Endometrium (tissue), 2 donors: ENCODE measurements at regions not wholly inside any gene's neighbourhood (a gene's known extent, or its start where the extent isn't known, plus 50 kb on each side); places are given as distances from the start of the nearest gene placed in this dataset.
"Not testable (repeated sequence)": the region's sequence is repeated elsewhere in the genome, so short reads cannot be mapped to it uniquely, and the experiment has no call there.

Source experiments
- FAIRE-seq: peaks from 2 replicates; lab custom pipeline; 2012; peaks lifted over from hg19 to GRCh38; lab: Jason Lieb, UNC
- donor health status: control.
- donor health status: control.

- FAIRE-seq = peak; percentile 88
These were observed 267.3 kb downstream of the CCER1 start for GRCh38 chr12:90687682-90688081.

GRCh38 chr12:90683871-90684270 lies 271.1 kb downstream of the CCER1 start:
- FAIRE-seq = no peak

GRCh38 chr12:90682398-90682797 lies 272.6 kb downstream of the CCER1 start:
- FAIRE-seq = no peak

GRCh38 chr12:90679674-90680073 lies 275.3 kb downstream of the CCER1 start:
- FAIRE-seq = no peak

- no peak for FAIRE-seq
These were observed 277.4 kb downstream of the CCER1 start for GRCh38 chr12:90677552-90677951.

GRCh38 chr12:90677055-90677454 lies 277.9 kb downstream of the CCER1 start:
- FAIRE-seq = no peak

- FAIRE-seq = no peak
These were observed 279.9 kb downstream of the CCER1 start for GRCh38 chr12:90675106-90675505.

- FAIRE-seq = no peak
These were observed 282.9 kb downstream of the CCER1 start for GRCh38 chr12:90672081-90672480.

- FAIRE-seq = not testable (repeated sequence)
These were observed 291.0 kb downstream of the CCER1 start for GRCh38 chr12:90663949-90664348.

GRCh38 chr12:90659060-90659459 lies 295.9 kb downstream of the CCER1 start:
- no peak for FAIRE-seq

GRCh38 chr12:90653040-90653439 lies 301.9 kb downstream of the CCER1 start:
- FAIRE-seq = no peak

- FAIRE-seq = no peak
These were observed 302.7 kb downstream of the CCER1 start for GRCh38 chr12:90652280-90652679.

- FAIRE-seq = no peak
These were observed 309.8 kb downstream of the CCER1 start for GRCh38 chr12:90645181-90645580.

GRCh38 chr12:90631591-90632212 lies 323.3 kb downstream of the CCER1 start:
- FAIRE-seq = peak; percentile 74

- FAIRE-seq = no peak
These were observed 325.0 kb downstream of the CCER1 start for GRCh38 chr12:90630006-90630405.

GRCh38 chr12:90628213-90628612 lies 326.8 kb downstream of the CCER1 start:
- FAIRE-seq = no peak

- no peak for FAIRE-seq
These were observed 327.6 kb downstream of the CCER1 start for GRCh38 chr12:90627180-90627896.

GRCh38 chr12:90622431-90622830 lies 332.5 kb downstream of the CCER1 start:
- no peak for FAIRE-seq

GRCh38 chr12:90621927-90622326 lies 333.0 kb downstream of the CCER1 start:
- FAIRE-seq = no peak

- no peak for FAIRE-seq
These were observed 335.0 kb downstream of the CCER1 start for GRCh38 chr12:90619943-90620342.

- FAIRE-seq = peak; percentile 83
These were observed 336.4 kb downstream of the CCER1 start for GRCh38 chr12:90618586-90618985.

- no peak for FAIRE-seq
These were observed 343.1 kb downstream of the CCER1 start for GRCh38 chr12:90611891-90612290.

GRCh38 chr12:90611048-90611447 lies 343.9 kb downstream of the CCER1 start:
- FAIRE-seq = no peak
